Neuronal stem cell (in vitro differentiated cells): ENCODE measurements at regions not wholly inside any gene's neighbourhood (a gene's known extent, or its start where the extent isn't known, plus 50 kb on each side); places are given as distances from the start of the nearest gene placed in this dataset.

Experiments used
- DNase-seq: peaks from one replicate; pipeline ENCODE4 v3.0.0-alpha.2; 2013; ENCODE audit warnings: low spot score
- H2AFZ ChIP-seq: one replicate; pipeline ENCODE4 v1.6.1; 2013; ENCODE audit warnings: mild to moderate bottlenecking, low read length, inconsistent platforms
- H2AK5ac ChIP-seq: 2 replicates; pipeline ENCODE4 v1.6.1; 2013; ENCODE audit warnings: low read depth, mild to moderate bottlenecking, inconsistent platforms, low read length, moderate library complexity, mixed read lengths
- H2BK120ac ChIP-seq: 2 replicates; pipeline ENCODE4 v1.6.1; 2013; ENCODE audit warnings: low read depth, mild to moderate bottlenecking, inconsistent platforms, low read length, moderate library complexity, mixed read lengths
- H2BK12ac ChIP-seq: one replicate; pipeline ENCODE4 v1.6.1; 2013; ENCODE audit warnings: low read length, inconsistent platforms
- H2BK15ac ChIP-seq: 2 replicates; pipeline ENCODE4 v1.6.1; 2013; ENCODE audit warnings: mild to moderate bottlenecking, low read length, inconsistent platforms, mixed read lengths
- H2BK5ac ChIP-seq: one replicate; pipeline ENCODE4 v1.6.1; 2013; ENCODE audit warnings: inconsistent platforms, mild to moderate bottlenecking, low read length, moderate library complexity
- H3K14ac ChIP-seq: one replicate; pipeline ENCODE4 v1.6.1; 2013; ENCODE audit warnings: low read length, inconsistent platforms
- H3K18ac ChIP-seq: 2 replicates; pipeline ENCODE4 v1.6.1; 2013; ENCODE audit warnings: low read length, inconsistent platforms
- H3K23ac ChIP-seq: 2 replicates; pipeline ENCODE4 v1.6.1; 2013; ENCODE audit warnings: low read depth, mild to moderate bottlenecking, mixed read lengths, low read length, inconsistent platforms; ENCODE audit not compliant: poor library complexity
- H3K27ac ChIP-seq: replicated peaks from 3 replicates; pipeline ENCODE4 v1.5.1; 2013; ENCODE audit warnings: low read length, inconsistent platforms
- H3K27me3 ChIP-seq, 3 experiments: 2 replicates each; pipeline ENCODE4 v1.6.1; 2013; ENCODE audit warnings: low read length in 3 of 3, mild to moderate bottlenecking in 2 of 3, inconsistent platforms in 1 of 3, low read depth in 1 of 3, mixed read lengths in 1 of 3, moderate library complexity in 1 of 3; ENCODE audit not compliant: control insufficient read depth in 3 of 3, insufficient read depth in 3 of 3
- H3K36me3 ChIP-seq, 2 donors: replicated peaks in 1 of 2; 2 replicates each; pipeline ENCODE4 v1.6.1; 2013; ENCODE audit warnings: low read length in 2 of 2; ENCODE audit not compliant: control insufficient read depth in 2 of 2, insufficient read depth in 2 of 2
- H3K4ac ChIP-seq: 2 replicates; pipeline ENCODE4 v1.6.1; 2013; ENCODE audit warnings: inconsistent platforms, mild to moderate bottlenecking, low read length, moderate library complexity
- H3K4me1 ChIP-seq, 2 donors: 1 replicate in 1 of 2; 2 replicates in 1 of 2; pipeline ENCODE4 v1.6.1; 2013; ENCODE audit warnings: low read length in 2 of 2, low read depth in 1 of 2; ENCODE audit not compliant: control insufficient read depth in 2 of 2, insufficient read depth in 1 of 2
- H3K4me2 ChIP-seq: one replicate; pipeline ENCODE4 v1.6.1; 2013; ENCODE audit warnings: mild to moderate bottlenecking, low read length, inconsistent platforms; ENCODE audit not compliant: insufficient read depth, poor library complexity, severe bottlenecking
- H3K4me3 ChIP-seq, 2 donors: 2 replicates each; pipeline ENCODE4 v1.5.1; 2013; ENCODE audit warnings: low read length in 2 of 2, mild to moderate bottlenecking in 2 of 2, inconsistent platforms in 1 of 2, moderate library complexity in 1 of 2
- H3K79me1 ChIP-seq: one replicate; pipeline ENCODE4 v1.6.1; 2013; ENCODE audit warnings: low read depth, mild to moderate bottlenecking, inconsistent platforms, low read length, moderate library complexity
- H3K9ac ChIP-seq: one replicate; pipeline ENCODE4 v1.6.1; 2013; ENCODE audit warnings: mild to moderate bottlenecking, low read depth, low read length, inconsistent platforms; ENCODE audit not compliant: poor library complexity
- H3K9me3 ChIP-seq, 2 donors: replicated peaks in 1 of 2; 2 replicates each; pipeline versions ENCODE3 to v1.6.1; 2013; ENCODE audit warnings: low read length in 2 of 2, mild to moderate bottlenecking in 2 of 2, inconsistent platforms in 1 of 2, low read depth in 1 of 2, mixed read lengths in 1 of 2, moderate library complexity in 1 of 2; ENCODE audit not compliant: control insufficient read depth in 2 of 2, insufficient read depth in 1 of 2
- H4K8ac ChIP-seq: one replicate; pipeline ENCODE4 v1.6.1; 2013; ENCODE audit warnings: low read depth, mild to moderate bottlenecking, inconsistent platforms, low read length, moderate library complexity
- H4K91ac ChIP-seq: one replicate; pipeline ENCODE4 v1.6.1; 2013; ENCODE audit warnings: low read length, low read depth, mild to moderate bottlenecking, inconsistent platforms; ENCODE audit not compliant: poor library complexity
- WGBS, 2 donors: extraction: QIAGEN DNeasy Blood & Tissue Kit; methylation state at CpG; one replicate each; pipeline ENCODE4 v1.1.7; 2013; ENCODE audit warnings: missing lambda C conversion rate in 2 of 2, mixed read lengths in 1 of 2; ENCODE audit not compliant: insufficient read length in 2 of 2, insufficient replicate concordance in 1 of 2; ENCODE audit errors: extremely low coverage in 2 of 2; 5-methylcytosine and 5-hydroxymethylcytosine counted together

- H2BK12ac ChIP-seq, result no peak overlapping the region
- H3K79me1 ChIP-seq, result no peaks in the 10 kb centered on the region
- H3K9me3 ChIP-seq, result peaks cover 0 to 2% of the 10 kb centered on the region in 2 donors
- no peak overlapping the region for H4K8ac ChIP-seq
- H3K4me1 ChIP-seq, result peaks cover 2 to 3% of the 10 kb centered on the region in 2 donors
- H3K9ac ChIP-seq, result no peak overlapping the region
- no peak overlapping the region for H3K18ac ChIP-seq
- no peak overlapping the region for H4K91ac ChIP-seq
- DNase-seq, result no peak
- no peak overlapping the region for H2BK5ac ChIP-seq
- H3K23ac ChIP-seq, result no peak overlapping the region
- H2AFZ ChIP-seq, result no peak overlapping the region
- no peak overlapping the region for H3K4me3 ChIP-seq
- H3K4ac ChIP-seq, result no peak overlapping the region
- H3K4me2 ChIP-seq, result no peak overlapping the region
- no peak overlapping the region for H2AK5ac ChIP-seq
- H2BK120ac ChIP-seq, result no peak overlapping the region
- no peaks in the 10 kb centered on the region for H3K27me3 ChIP-seq
- no CpG with 5 or more reads among the region's 1 CpG for WGBS, 2 donors
- no peak overlapping the region for H2BK15ac ChIP-seq
- H3K14ac ChIP-seq, result no peak overlapping the region
- H3K27ac ChIP-seq, result no peak overlapping the region
- H3K36me3 ChIP-seq, result no peaks in the 10 kb centered on the region
Observed at GRCh38 chr13:90751026-90751425, 596.5 kb upstream of the MIR17HG start.

- H3K14ac ChIP-seq, result no peak overlapping the region
- H2BK15ac ChIP-seq, result no peak overlapping the region
- H3K4me3 ChIP-seq, result no peak overlapping the region
- H3K9ac ChIP-seq, result no peak overlapping the region
- no peak overlapping the region for H4K8ac ChIP-seq
- H3K18ac ChIP-seq, result no peak overlapping the region
- H4K91ac ChIP-seq, result no peak overlapping the region
- H3K9me3 ChIP-seq, result peaks cover 0 to 2% of the 10 kb centered on the region in 2 donors
- H2AK5ac ChIP-seq, result no peak overlapping the region
- no peak overlapping the region for H3K23ac ChIP-seq
- H2BK12ac ChIP-seq, result no peak overlapping the region
- no peak overlapping the region for H2AFZ ChIP-seq
- no peak overlapping the region for H2BK5ac ChIP-seq
- no peaks in the 10 kb centered on the region for H3K36me3 ChIP-seq
- H3K79me1 ChIP-seq, result no peaks in the 10 kb centered on the region
- H3K4me2 ChIP-seq, result no peak overlapping the region
- no peak overlapping the region for H3K27ac ChIP-seq
- no peak overlapping the region for H2BK120ac ChIP-seq
- no peak for DNase-seq
- no peaks in the 10 kb centered on the region for H3K27me3 ChIP-seq
- no peak overlapping the region for H3K4ac ChIP-seq
- no peaks in the 10 kb centered on the region for H3K4me1 ChIP-seq
- WGBS, 2 donors, result no CpG with 5 or more reads among the region's 1 CpG
Observed at GRCh38 chr13:90752070-90752469, 595.4 kb upstream of the MIR17HG start.

GRCh38 chr13:90757127-90757680, 590.3 kb upstream of the MIR17HG start:
- Histone ChIP-seq H3K27ac (no peak overlapping the region), H3K79me1 (no peaks in the 10 kb centered on the region), H3K4me2 (no peak overlapping the region), H2AK5ac (no peak overlapping the region), H2BK120ac (no peak overlapping the region), H3K4ac (no peak overlapping the region), H2BK15ac (no peak overlapping the region), H3K27me3 (no peaks in the 10 kb centered on the region), H4K8ac (no peak overlapping the region), H2BK5ac (no peak overlapping the region), H3K23ac (no peak overlapping the region), H3K14ac (no peak overlapping the region), H3K36me3 (no peaks in the 10 kb centered on the region), H3K9ac (no peak overlapping the region), H2BK12ac (no peak overlapping the region), H3K4me3 (no peak overlapping the region), H2AFZ (no peak overlapping the region), H4K91ac (no peak overlapping the region), H3K4me1 (peaks cover 0 to 3% of the 10 kb centered on the region in 2 donors), H3K18ac (no peak overlapping the region), H3K9me3 (no peaks in the 10 kb centered on the region)
- no peak for DNase-seq
- no CpG with 5 or more reads among the region's 2 CpGs for WGBS, 2 donors

GRCh38 chr13:90760639-90761038, 586.8 kb upstream of the MIR17HG start:
- no peak overlapping the region for H3K4me3 ChIP-seq

More at GRCh38 chr13:90760639-90761038, 586.8 kb upstream of the MIR17HG start:
- Histone ChIP-seq H2BK120ac (no peak overlapping the region), H3K79me1 (no peaks in the 10 kb centered on the region), H3K4me1 (peaks cover 0 to 3% of the 10 kb centered on the region in 2 donors), H2BK12ac (no peak overlapping the region), H3K36me3 (no peaks in the 10 kb centered on the region), H2AK5ac (no peak overlapping the region), H2AFZ (no peak overlapping the region), H3K18ac (no peak overlapping the region), H3K9me3 (no peaks in the 10 kb centered on the region), H3K23ac (no peak overlapping the region), H3K4ac (no peak overlapping the region), H4K8ac (no peak overlapping the region), H3K14ac (no peak overlapping the region), H2BK15ac (no peak overlapping the region), H3K27me3 (no peaks in the 10 kb centered on the region), H3K27ac (no peak overlapping the region), H3K4me2 (no peak overlapping the region), H4K91ac (no peak overlapping the region), H3K9ac (no peak overlapping the region), H2BK5ac (no peak overlapping the region)
- no peak for DNase-seq
- no CpG with 5 or more reads among the region's 1 CpG for WGBS, 2 donors
